ENCODE measurements at regions not wholly inside any gene's neighbourhood (a gene's known extent, or its start where the extent isn't known, plus 50 kb on each side); places are given as distances from the start of the nearest gene placed in this dataset.

DNA sequence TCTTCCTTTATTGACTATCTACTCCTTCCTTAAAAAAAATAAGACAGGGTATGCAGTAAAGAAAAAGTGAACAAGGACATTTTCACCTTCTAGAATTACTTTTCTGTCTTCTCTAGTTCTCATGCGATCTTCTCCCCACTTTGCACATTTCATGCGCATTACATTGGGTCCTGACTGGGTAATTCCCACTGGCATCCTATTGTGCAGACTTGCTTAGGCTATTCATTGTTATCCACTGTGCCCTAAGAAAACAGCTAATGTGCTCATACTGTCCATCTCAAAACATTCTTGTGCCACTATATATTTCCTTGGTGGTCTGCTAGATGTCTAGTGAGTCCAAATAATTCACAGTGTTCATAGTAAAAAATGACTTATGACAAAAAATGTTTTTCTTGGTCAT lies 447.4 kb upstream of the ROBO1 start:
- no peak for DNase-seq (ENCODE audit: low read depth)

DNA sequence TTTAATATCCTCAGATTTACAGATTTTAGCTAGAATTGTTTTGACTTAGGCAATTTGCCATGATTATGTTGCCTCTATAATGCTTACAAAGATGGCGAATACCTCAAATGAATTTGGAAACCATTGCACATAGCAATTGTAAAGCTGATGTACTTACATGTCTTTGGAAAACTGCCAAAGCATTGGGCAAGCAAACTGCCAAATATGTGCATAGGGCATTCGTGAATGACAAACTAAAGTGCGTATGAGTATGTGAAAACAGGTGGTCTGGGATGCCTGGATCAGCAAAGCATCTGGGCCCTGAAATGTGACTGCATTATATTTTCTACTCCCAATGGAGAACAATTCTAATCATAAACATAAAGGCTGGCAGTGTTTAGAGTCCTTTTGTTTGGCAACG lies 445.3 kb upstream of the ROBO1 start:
- DNase-seq (ENCODE audit: low read depth), result no peak

- no peak for DNase-seq (ENCODE audit: low read depth)
Measured at GRCh38 chr3:80192936-80193335, 425.1 kb upstream of the ROBO1 start.

GRCh38 chr3:80190051-80190450 lies 422.3 kb upstream of the ROBO1 start:
- DNase-seq (ENCODE audit: low read depth), result no peak

- no peak for DNase-seq (ENCODE audit: low read depth)
Measured at GRCh38 chr3:80187981-80188380, 420.2 kb upstream of the ROBO1 start.

DNA sequence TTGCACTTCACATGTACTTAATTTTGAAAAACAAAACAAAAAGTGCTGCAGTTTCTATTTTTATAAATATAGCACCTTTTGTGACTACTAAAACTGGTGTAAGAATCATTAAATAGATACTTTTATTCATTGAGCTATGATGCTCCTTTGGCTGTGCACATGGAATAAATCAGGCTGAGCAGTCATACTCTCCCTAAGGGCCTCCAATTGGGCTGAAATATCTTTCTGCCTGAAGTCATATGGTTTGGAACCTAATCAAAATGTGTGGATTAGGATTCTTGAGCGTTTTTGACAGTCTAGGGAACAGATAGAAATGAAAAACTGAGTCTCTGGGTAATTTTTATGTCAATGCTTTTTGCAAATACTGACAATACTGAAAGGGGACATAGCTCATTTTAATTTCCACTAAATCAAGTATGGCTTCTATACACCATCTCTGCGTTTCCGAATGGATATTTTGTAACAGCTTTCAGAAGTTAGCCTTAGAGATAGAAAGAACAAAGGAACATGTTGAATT lies 392.2 kb upstream of the ROBO1 start:
- DNase-seq (ENCODE audit: low read depth), result no peak

DNA sequence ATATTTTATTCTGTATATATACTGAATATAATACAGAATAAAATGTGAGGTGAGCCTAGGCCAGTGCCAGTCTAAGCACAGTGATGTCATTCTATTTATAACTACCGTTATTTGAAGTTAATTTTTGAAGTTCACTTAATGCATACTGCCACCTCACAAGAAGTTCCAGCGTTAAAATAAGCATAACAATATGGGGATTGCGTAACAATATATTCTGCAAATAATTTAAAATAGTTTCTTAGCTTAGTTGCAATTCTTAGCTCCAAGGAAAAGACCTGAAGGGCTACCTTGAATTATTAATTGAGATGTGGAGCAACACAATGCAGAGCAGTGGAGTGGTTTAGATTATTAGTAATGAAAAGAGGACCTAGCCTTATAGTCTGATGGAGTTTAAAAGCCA lies 390.5 kb upstream of the ROBO1 start:
- no peak for DNase-seq (ENCODE audit: low read depth)

DNA sequence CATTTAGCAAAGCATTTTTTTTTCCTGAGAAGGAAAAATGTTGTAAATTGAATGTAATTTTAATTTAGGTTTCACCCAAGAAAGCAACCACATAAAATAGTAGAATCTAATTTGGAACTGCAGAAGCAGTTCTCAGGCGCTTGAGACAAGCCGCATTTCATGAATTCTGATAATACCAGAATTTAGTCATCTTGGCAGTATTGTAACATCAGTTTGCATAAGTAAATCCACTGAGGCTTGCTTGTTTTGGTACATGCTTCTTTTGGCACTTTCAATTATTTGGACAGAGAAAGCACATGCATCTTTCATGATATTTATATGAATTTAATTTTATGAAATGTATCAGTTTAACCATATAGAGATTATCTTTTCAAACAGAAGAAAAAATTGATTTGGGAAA lies 389.7 kb upstream of the ROBO1 start:
- DNase-seq (ENCODE audit: low read depth), result no peak

DNA sequence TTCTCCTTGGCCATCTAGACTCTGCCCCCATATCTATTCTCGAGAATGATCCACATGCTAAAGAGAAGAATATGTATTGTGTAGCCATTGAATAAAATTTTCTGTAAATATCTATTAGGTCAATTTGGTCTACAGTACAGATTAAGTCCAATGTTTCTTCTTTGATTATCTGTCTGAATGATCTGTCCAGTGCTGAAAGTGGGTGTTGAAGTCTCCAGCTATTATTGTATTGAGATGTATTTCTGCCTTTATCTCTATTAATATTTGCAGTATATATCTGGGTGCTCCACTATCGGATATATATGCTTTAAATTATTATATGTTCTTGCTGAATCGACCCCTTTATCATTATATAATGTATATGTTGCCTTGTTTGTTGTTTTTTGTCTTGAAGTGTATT lies 384.9 kb upstream of the ROBO1 start:
- no peak for DNase-seq (ENCODE audit: low read depth)

- DNase-seq (ENCODE audit: low read depth), result no peak
Measured at GRCh38 chr3:80142714-80143113, 374.9 kb upstream of the ROBO1 start.

GRCh38 chr3:80141557-80141956 lies 373.8 kb upstream of the ROBO1 start:
- no peak for DNase-seq (ENCODE audit: low read depth)

DNA sequence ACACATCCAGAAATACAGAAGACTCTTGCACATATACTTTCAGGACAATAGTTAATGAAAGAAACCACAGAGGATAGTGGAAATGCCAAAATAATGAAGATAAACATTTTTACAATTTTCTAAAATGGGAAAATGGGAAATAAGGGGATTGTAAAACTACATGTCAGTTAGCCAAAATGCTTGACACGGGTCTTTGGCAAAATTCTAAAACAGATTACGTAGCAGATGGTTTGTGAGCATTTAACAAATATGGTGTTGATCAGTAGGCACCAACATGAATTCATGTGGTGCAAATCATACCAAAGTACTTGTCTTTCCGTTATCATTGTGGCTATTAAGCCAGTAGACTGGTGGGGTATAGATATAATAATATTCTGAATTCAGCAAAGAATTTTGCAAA lies 348.5 kb upstream of the ROBO1 start:
- no peak for DNase-seq (ENCODE audit: low read depth)

- DNase-seq (ENCODE audit: low read depth), result no peak
Measured at GRCh38 chr3:80114694-80115093, 346.9 kb upstream of the ROBO1 start.

DNA sequence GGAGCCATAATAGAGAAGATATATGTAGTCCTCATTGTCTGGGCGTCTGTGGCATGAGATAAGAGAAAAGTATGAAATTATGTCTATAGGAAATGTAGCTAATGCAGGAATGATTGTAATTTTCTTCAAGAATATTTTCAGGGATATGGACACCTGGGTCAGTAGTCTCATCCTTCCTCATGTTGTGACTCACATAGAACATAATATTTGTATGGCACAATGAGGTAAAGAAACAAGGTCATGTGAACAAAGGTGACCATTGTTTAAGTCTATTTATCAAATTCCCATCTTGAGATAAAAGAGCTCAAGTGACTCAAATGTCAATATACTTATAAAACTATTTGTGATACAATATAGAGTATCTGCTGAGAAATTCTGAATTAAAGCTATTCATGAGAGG lies 345.5 kb upstream of the ROBO1 start:
- no peak for DNase-seq (ENCODE audit: low read depth)

GRCh38 chr3:80099559-80100066 lies 331.8 kb upstream of the ROBO1 start:
- no peak for DNase-seq (ENCODE audit: low read depth)

DNA sequence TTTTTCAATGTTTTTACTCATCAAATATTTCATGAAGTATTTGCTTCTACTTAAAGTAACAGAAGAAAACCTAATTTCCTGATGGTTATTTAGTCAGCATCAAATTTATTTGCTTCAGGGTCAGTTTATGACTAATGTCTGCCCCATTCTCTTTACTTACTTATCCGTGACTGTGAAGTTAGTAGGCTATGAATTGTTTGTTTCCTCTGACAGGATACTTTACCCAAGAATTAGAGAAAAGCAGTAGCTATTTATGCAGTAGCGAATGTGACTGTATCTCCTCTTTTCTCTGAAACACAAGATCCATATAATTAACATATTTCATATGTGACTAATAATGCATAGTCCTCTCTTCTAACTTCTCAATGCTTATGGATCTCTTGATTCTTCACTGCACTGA lies 329.9 kb upstream of the ROBO1 start:
- no peak for DNase-seq (ENCODE audit: low read depth)

GRCh38 chr3:80096909-80097308 lies 329.1 kb upstream of the ROBO1 start:
- no peak for DNase-seq (ENCODE audit: low read depth)

DNA sequence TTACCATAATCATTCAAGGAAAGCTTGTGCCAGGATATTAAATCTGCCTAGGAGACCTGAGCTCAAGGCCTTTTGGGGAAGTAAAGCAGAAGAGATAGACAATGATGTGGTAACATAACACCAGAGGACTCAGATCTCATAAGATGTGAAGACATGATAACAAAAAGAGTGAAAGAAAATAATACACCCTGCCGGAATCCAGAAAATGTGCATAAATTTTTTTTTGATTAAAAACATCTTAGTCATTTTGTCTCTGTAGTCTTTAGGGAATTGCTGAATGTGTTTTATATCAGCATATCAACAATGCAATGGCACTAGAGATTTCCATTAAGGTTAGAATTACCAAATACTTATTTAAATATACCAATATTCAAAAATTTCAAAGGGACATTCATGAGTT lies 326.8 kb upstream of the ROBO1 start:
- no peak for DNase-seq (ENCODE audit: low read depth)

DNA sequence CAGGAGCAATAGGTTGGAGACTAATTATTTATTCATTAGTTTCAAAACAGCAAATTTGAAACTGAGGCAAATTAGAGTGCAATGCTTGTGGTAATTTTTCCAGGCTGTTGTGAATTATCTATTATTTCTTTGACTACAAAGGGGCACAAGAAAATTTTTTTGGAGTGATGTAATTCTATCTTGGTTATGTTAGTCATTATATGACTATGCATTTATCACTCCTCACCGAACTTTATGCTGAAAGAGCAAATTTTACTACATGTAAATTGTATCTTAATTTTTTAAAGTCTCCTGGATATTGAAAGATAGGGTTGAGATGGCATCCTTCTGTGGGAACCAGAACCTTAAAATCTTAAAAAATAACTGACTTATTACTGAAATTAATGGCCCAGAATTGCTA lies 320.0 kb upstream of the ROBO1 start:
- no peak for DNase-seq (ENCODE audit: low read depth)

DNA sequence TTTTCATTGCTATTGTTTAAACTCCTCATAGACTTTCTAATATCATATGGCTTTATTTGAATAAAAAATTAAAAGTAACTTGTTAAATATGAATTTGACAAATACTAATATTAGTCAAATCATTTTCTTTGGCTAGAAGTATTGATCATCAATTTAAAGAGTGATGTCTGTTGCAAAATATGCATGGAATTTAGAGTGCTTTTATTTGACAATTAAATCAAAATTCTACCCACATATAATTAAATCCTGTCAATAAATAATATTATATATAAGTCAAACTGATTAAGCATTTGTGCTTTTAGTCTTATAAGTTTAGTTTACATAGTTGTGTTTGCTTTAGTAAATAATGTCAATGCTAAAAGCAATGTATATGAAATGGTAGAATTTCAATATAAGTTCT lies 318.6 kb upstream of the ROBO1 start:
- no peak for DNase-seq (ENCODE audit: low read depth)

- DNase-seq (ENCODE audit: low read depth), result no peak
Measured at GRCh38 chr3:80079886-80080285, 312.1 kb upstream of the ROBO1 start.

- DNase-seq (ENCODE audit: low read depth), result no peak
Measured at GRCh38 chr3:80068459-80068858, 300.7 kb upstream of the ROBO1 start.

- DNase-seq (ENCODE audit: low read depth), result no peak
Measured at GRCh38 chr3:80063535-80063934, 295.7 kb upstream of the ROBO1 start.

DNA sequence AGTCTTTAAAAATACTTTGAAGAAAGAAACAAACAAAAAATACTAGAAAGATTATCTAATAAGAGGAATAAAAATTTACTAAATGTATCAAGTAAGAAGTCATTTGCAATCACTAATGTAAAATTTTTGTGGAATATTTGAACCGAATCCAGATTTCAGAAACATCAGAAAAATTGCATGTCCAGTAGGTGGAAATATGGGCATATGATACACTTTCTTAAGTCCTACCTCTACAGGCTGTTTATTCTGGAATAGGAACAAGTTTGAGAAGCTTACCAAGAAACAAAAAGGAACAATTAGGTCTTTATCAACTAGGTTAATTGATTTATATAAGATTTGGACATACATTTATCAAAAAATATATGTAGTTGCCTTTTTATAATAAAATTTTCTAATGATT lies 292.9 kb upstream of the ROBO1 start:
- DNase-seq (ENCODE audit: low read depth), result no peak

GRCh38 chr3:80055306-80055705 lies 287.5 kb upstream of the ROBO1 start:
- no peak for DNase-seq (ENCODE audit: low read depth)

Measured in GM04504 (cell line).